GM10266 (cell line): ENCODE measurements at regions not wholly inside any gene's neighbourhood (a gene's known extent, or its start where the extent isn't known, plus 50 kb on each side); places are given as distances from the start of the nearest gene placed in this dataset.
"Not testable (repeated sequence)": the region's sequence is repeated elsewhere in the genome, so short reads cannot be mapped to it uniquely, and the experiment has no call there.

Experiments
- DNase-seq: peaks from one replicate; pipeline ENCODE4 v3.0.0; 2012; ENCODE audit errors: extremely low spot score
- CTCF ChIP-seq: IDR thresholded peaks from 2 replicates; pipeline ENCODE4 v1.5.1; 2012; ENCODE audit warnings: mild to moderate bottlenecking, low read depth; ENCODE audit not compliant: control insufficient read depth, insufficient read depth; ENCODE audit errors: missing control alignments

- no peak for TF ChIP-seq CTCF
- DNase-seq = no peak
These were observed 311.2 kb downstream of the FOXO1 start for GRCh38 chr13:40355126-40355724.

GRCh38 chr13:40356011-40356410 is 310.4 kb downstream of the FOXO1 start:
- TF ChIP-seq CTCF = no peak
- DNase-seq = no peak

GRCh38 chr13:40356458-40356857 is 310.0 kb downstream of the FOXO1 start:
- DNase-seq = not testable (repeated sequence)

- DNase-seq = no peak
- TF ChIP-seq CTCF = no peak
These were observed 303.9 kb downstream of the FOXO1 start for GRCh38 chr13:40362502-40362901.

GRCh38 chr13:40363653-40364052 is 302.8 kb downstream of the FOXO1 start:
- no peak for DNase-seq
- no peak for TF ChIP-seq CTCF

- no peak for TF ChIP-seq CTCF
These were observed 300.3 kb downstream of the FOXO1 start for GRCh38 chr13:40366119-40366518.

GRCh38 chr13:40368127-40368891 is 298.1 kb downstream of the FOXO1 start:
- DNase-seq = no peak
- TF ChIP-seq CTCF = no peak

More at GRCh38 chr13:40366119-40366518, 300.3 kb downstream of the FOXO1 start:
- DNase-seq = no peak
